IPS DF 19.7 (cell line): ENCODE measurements at regions not wholly inside any gene's neighbourhood (a gene's known extent, or its start where the extent isn't known, plus 50 kb on each side); places are given as distances from the start of the nearest gene placed in this dataset.

Experiments
- DNase-seq: peaks from one replicate; pipeline ENCODE4 v3.0.0-alpha.2; 2013; ENCODE audit warnings: low read depth, low spot score

GRCh38 chr6:44676246-44676790 is 288.8 kb downstream of the CDC5L start:
- no peak for DNase-seq

- DNase-seq: no peak
Observed at GRCh38 chr6:44676826-44677433, 289.4 kb downstream of the CDC5L start.

- no peak for DNase-seq
Observed at GRCh38 chr6:44678252-44678935, 290.9 kb downstream of the CDC5L start.

DNA sequence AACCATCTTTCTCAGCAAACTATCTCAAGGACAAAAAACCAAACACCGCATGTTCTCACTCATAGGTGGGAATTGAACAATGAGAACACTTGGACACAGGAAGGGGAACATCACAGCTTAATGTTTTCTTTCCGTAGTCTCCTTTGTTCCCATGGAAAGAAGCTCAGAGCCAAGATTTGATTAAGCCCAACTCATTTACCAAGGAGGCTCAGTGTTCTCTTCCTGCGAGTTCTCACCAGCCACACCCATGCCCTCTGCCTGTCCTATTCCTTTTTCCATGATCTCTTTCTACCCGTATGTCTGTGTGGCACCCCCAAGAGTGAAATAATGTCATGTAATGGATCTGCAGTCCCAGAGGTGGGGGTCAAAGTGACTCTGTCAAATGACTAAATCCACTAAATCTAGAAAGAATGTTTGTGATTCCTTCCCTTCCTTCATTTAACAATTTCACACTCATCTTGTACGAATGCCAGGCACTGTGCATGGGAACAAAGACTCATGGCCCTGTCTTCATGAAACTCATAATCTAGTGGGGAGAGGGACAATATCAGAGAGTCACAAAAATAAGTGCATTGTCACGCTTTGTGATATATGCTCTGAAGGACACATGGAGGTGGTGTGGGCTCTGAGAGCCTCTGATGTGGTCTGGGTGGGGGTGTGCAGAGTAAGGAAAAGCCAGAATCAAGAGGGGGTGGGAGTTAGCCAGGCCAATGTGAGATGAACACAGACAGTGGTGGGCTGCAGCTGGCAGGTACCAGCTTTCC is 292.1 kb downstream of the CDC5L start:
- no peak for DNase-seq

- DNase-seq: no peak
Observed at GRCh38 chr6:44680202-44680720, 292.8 kb downstream of the CDC5L start.

GRCh38 chr6:44681761-44682160 is 294.3 kb downstream of the CDC5L start:
- DNase-seq: no peak

GRCh38 chr6:44682280-44682679 is 294.8 kb downstream of the CDC5L start:
- DNase-seq: no peak

- DNase-seq: no peak
Observed at GRCh38 chr6:44682987-44683779, 295.7 kb downstream of the CDC5L start.

GRCh38 chr6:44685213-44685612 is 297.7 kb downstream of the CDC5L start:
- DNase-seq: no peak

DNA sequence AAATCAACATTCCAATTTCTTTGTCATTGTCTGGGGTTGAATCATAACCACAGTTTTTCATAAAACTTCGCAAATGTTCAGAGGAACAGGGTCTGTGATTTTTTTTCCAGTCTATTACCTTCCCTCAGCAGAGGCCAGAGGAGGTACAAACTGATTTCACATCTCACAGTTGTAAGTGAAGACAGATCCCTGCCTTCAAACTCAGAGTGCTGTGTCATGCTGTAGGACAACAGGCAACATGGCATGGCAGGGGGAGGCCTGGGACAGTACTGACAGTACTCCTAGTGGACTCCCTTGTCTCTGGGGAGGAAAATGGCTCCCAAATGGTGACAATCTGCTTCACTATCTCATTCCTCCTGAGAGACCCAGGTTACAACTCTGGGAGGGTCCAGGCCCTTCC is 308.6 kb downstream of the CDC5L start:
- DNase-seq: no peak

DNA sequence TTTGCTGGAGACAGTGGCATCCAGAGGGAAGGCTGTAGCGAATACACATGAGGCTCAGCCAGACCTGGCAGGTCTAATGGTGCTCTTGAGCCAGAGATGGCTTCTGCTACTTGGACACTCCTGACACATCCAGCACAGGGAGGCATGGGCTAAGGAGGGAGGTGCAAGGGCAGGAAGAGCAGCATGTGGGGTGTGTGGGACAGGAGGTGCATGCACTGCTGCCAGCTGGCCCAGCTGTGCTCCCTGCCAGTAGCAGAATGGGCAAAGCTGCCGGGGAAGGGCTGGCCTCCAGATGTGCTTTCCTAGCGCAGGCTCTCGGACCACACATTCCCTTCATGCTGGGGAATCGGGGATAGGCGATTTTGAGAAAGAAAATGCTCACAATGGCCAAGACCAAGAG is 309.2 kb downstream of the CDC5L start:
- DNase-seq: no peak

- no peak for DNase-seq
Observed at GRCh38 chr6:44697327-44697726, 309.8 kb downstream of the CDC5L start.

- no peak for DNase-seq
Observed at GRCh38 chr6:44698602-44699001, 311.1 kb downstream of the CDC5L start.

DNA sequence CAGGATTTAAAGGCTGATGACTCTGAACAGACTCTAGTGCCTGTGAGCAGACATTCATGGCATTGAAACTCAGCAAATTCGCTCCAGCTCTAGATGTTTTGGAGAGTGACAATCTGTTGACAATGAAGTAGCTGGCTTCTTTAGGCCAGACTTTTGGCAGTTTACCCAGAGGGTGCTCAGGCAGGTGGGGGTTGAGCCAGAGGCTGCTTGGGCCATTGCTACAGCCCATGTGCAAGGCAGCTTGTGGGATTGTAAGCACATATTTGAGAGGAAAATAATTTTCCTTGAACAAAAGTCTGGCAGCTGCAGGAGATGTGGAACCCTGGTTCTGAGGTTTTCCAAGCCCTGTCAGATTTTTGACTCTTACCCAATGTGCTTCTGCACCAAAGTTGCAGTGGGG is 311.6 kb downstream of the CDC5L start:
- DNase-seq: no peak

- no peak for DNase-seq
Observed at GRCh38 chr6:44699851-44700250, 312.3 kb downstream of the CDC5L start.

GRCh38 chr6:44700422-44700821 is 312.9 kb downstream of the CDC5L start:
- no peak for DNase-seq

GRCh38 chr6:44701038-44701636 is 313.6 kb downstream of the CDC5L start:
- DNase-seq: no peak

DNA sequence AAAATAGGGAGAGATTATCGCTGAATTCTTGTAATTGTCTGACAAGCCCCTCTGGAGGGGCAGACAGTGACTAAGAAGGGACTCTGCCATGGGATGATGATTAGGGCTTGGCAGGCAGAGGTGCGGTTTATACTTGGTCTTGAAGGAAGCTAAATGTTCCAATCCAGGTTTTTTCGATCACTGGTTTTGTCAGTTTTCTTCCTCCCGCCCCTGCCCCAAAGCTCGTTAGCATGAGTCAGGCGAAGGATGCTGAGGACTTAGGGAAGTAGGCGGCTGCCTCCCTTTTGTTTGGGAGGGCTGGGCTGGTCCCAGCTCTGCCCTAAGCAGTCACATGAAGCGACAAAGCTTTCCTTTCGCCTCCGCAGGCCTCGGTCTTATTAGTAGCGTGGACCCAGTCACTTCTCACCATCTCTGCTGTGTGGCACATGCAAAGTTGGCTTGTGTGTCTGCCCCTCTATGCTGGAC is 314.2 kb downstream of the CDC5L start:
- DNase-seq: no peak

DNA sequence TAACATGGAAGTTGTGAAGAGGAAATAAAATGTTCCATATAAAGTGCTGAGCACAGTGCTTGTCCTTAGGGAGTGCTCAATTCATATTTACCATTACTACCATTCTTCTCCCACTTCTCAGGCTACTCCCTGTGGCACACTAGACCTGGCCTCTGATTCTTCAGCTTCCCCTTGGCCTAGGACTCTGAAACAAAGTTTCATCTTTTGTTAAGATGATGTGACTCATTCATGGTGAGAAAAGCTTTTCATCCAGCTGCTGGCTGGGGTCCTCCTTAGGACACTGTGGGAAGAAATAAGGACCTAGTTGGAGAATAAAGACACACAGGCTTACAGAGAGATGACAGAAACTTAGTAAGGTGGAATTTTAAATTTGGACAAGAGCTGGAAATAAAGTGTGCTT is 314.8 kb downstream of the CDC5L start:
- no peak for DNase-seq

DNA sequence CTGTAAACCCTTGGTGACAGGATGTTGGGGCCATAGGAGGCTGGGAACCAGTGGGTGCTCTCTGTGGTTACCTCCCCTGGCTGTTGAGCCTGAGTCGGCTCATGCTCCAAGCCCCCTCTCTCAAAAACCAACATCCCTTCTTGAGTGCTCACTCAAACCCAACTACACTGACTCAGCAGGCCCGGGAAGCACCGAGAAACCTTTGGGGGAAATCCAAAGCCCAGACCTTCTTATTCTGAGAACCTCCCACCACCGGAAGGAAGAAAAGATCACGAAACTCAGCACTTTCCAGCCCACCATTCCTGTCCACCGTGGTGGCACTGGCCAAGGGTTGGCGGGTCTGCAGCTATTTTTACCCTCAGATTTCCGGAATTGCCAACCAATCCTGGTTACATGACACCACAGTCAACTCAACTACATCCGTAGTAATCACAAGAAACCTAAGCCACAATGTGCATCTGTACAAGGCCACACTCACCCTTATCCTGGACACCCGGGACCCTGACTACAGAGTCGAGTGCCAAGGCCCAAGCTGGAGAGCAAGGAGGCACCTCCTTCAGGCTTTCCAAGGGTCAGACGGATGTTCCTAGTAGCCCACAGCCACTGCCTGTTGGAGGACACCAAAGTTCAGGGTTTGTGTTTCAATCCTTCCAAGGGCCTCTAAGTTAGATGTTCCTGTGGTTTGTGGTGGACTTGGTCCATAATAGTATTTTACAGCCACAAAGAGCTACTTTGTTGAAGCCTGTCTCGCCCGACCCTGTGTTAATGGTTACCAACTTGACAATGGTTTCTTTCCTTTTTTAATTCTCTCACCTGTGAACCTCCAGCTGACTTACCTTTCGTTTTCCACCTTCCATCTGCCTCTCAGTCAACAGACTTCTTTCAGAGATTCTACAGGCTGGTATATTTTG is 317.0 kb downstream of the CDC5L start:
- no peak for DNase-seq
